Stimulated activated CD4-positive, alpha-beta T cell treated with anti-CD3 and anti-CD28 coated beads, Interleukin-1b, Interleukin-23, amount 100 ng/mL, for 48 hours (primary cell): ENCODE measurements at regions not wholly inside any gene's neighbourhood (a gene's known extent, or its start where the extent isn't known, plus 50 kb on each side); places are given as distances from the start of the nearest gene placed in this dataset.

Experiments used
- DNase-seq: peaks from one replicate; pipeline ENCODE4 v3.0.0-alpha.2; 2020

GRCh38 chr9:79885093-79885857 lies 313.5 kb downstream of the TLE4 start:
- no peak for DNase-seq

GRCh38 chr9:79884546-79884945 lies 312.8 kb downstream of the TLE4 start:
- no peak for DNase-seq

GRCh38 chr9:79883073-79883645 lies 311.4 kb downstream of the TLE4 start:
- peak; percentile 8 for DNase-seq

GRCh38 chr9:79880626-79881025 lies 308.9 kb downstream of the TLE4 start:
- DNase-seq: no peak

GRCh38 chr9:79877943-79878602 lies 306.3 kb downstream of the TLE4 start:
- no peak for DNase-seq

- DNase-seq: no peak
Observed at GRCh38 chr9:79868567-79869189, 296.9 kb downstream of the TLE4 start.

GRCh38 chr9:79862921-79863890 lies 291.4 kb downstream of the TLE4 start:
- no peak for DNase-seq

GRCh38 chr9:79858508-79858907 lies 286.7 kb downstream of the TLE4 start:
- DNase-seq: no peak

GRCh38 chr9:79857188-79857587 lies 285.4 kb downstream of the TLE4 start:
- no peak for DNase-seq

GRCh38 chr9:79847074-79847473 lies 275.3 kb downstream of the TLE4 start:
- no peak for DNase-seq

GRCh38 chr9:79829566-79830302 lies 258.0 kb downstream of the TLE4 start:
- DNase-seq: no peak

- no peak for DNase-seq
Observed at GRCh38 chr9:79824265-79824664, 252.5 kb downstream of the TLE4 start.

GRCh38 chr9:79817438-79818004 lies 245.8 kb downstream of the TLE4 start:
- DNase-seq: no peak

GRCh38 chr9:79813258-79813638 lies 241.5 kb downstream of the TLE4 start:
- no peak for DNase-seq

GRCh38 chr9:79812507-79813257 lies 240.9 kb downstream of the TLE4 start:
- peak; percentile 6 for DNase-seq

- DNase-seq: no peak
Observed at GRCh38 chr9:79812099-79812498, 240.3 kb downstream of the TLE4 start.

- no peak for DNase-seq
Observed at GRCh38 chr9:79809931-79810330, 238.2 kb downstream of the TLE4 start.

GRCh38 chr9:79809316-79809876 lies 237.6 kb downstream of the TLE4 start:
- DNase-seq: no peak

- no peak for DNase-seq
Observed at GRCh38 chr9:79807971-79808370, 236.2 kb downstream of the TLE4 start.

GRCh38 chr9:79806086-79806485 lies 234.3 kb downstream of the TLE4 start:
- DNase-seq: no peak
